IMR-90 (cell line): ENCODE measurements at regions not wholly inside any gene's neighbourhood (a gene's known extent, or its start where the extent isn't known, plus 50 kb on each side); places are given as distances from the start of the nearest gene placed in this dataset.

Experiments
- BHLHE40 ChIP-seq: fragments of 150-350 bp; IDR thresholded peaks from 2 replicates; pipeline ENCODE4 v1.6.1; 2016; ENCODE audit warnings: mild to moderate bottlenecking, low read depth, low read length
- CEBPB ChIP-seq: IDR thresholded peaks from 2 replicates; pipeline ENCODE4 v1.6.1; 2012; ENCODE audit warnings: low read depth, low read length, improper control_type of control experiment
- CTCF ChIP-seq: conservative IDR thresholded peaks from 2 replicates; pipeline ENCODE4 v1.5.1; 2012; ENCODE audit warnings: mild to moderate bottlenecking, low read depth, low read length, improper control_type of control experiment
- ELK1 ChIP-seq: fragments of 150-350 bp; IDR thresholded peaks from 2 replicates; pipeline ENCODE4 v1.6.1; 2016; ENCODE audit warnings: low read depth, mild to moderate bottlenecking, low read length, moderate library complexity, borderline replicate concordance
- FOS ChIP-seq: fragments of 150-350 bp; IDR thresholded peaks from 2 replicates; pipeline ENCODE4 v1.6.1; 2016; ENCODE audit warnings: low read depth, low read length
- MXI1 ChIP-seq: IDR thresholded peaks from 2 replicates; pipeline ENCODE4 v1.6.1; 2012; ENCODE audit warnings: low read depth, mild to moderate bottlenecking, low read length, moderate library complexity, borderline replicate concordance
- NFE2L2 ChIP-seq: fragments of 150-350 bp; IDR thresholded peaks from 2 replicates; pipeline ENCODE4 v1.6.1; 2016; ENCODE audit warnings: low read depth, mild to moderate bottlenecking, low read length
- POLR2A ChIP-seq: IDR thresholded peaks from 2 replicates; pipeline ENCODE4 v1.6.1; 2012; ENCODE audit warnings: mild to moderate bottlenecking, low read depth, low read length
- RAD21 ChIP-seq: IDR thresholded peaks from 2 replicates; pipeline ENCODE4 v1.6.1; 2012; ENCODE audit warnings: low read length, improper control_type of control experiment
- RCOR1 ChIP-seq: IDR thresholded peaks from 2 replicates; pipeline ENCODE4 v1.6.1; 2012; ENCODE audit warnings: mild to moderate bottlenecking, low read length, improper control_type of control experiment; ENCODE audit not compliant: insufficient replicate concordance
- RFX5 ChIP-seq: IDR thresholded peaks from 2 replicates; pipeline ENCODE4 v1.8.0; 2012; ENCODE audit warnings: low read depth, mild to moderate bottlenecking, low read length, moderate library complexity
- SMC3 ChIP-seq: fragments of 150-350 bp; IDR thresholded peaks from 2 replicates; pipeline ENCODE4 v1.6.1; 2016; ENCODE audit warnings: low read depth, mild to moderate bottlenecking, antibody characterized with exemption, low read length, moderate library complexity
- USF2 ChIP-seq: fragments of 150-350 bp; IDR thresholded peaks from 2 replicates; pipeline ENCODE4 v1.6.1; 2017; ENCODE audit warnings: mild to moderate bottlenecking, antibody characterized with exemption, low read length, low read depth

GRCh38 chr3:82596805-82597204 lies 835.4 kb upstream of the GBE1 start:
- TF ChIP-seq CEBPB (no peak), USF2 (no peak), SMC3 (no peak), ELK1 (no peak), RCOR1 (no peak), CTCF (no peak), POLR2A (no peak), FOS (no peak), BHLHE40 (no peak), NFE2L2 (no peak), RAD21 (no peak), MXI1 (no peak), RFX5 (no peak)
